HEK293T (cell line): ENCODE measurements at regions not wholly inside any gene's neighbourhood (a gene's known extent, or its start where the extent isn't known, plus 50 kb on each side); places are given as distances from the start of the nearest gene placed in this dataset.

Experiments used
- ARNT ChIP-seq: fragments of 450-650 bp; IDR thresholded peaks from 2 replicates; pipeline ENCODE4 v1.6.1; 2017; ENCODE audit warnings: mild to moderate bottlenecking
- BHLHE40 ChIP-seq: fragments of 450-650 bp; IDR thresholded peaks from 2 replicates; pipeline ENCODE4 v1.6.1; 2016; ENCODE audit warnings: mild to moderate bottlenecking, moderate library complexity, borderline replicate concordance
- ELF4 ChIP-seq: fragments of 450-650 bp; IDR thresholded peaks from 2 replicates; pipeline ENCODE4 v1.6.1; 2017; ENCODE audit warnings: antibody characterized with exemption
- FOXK2 ChIP-seq: fragments of 450-650 bp; IDR thresholded peaks from 2 replicates; pipeline ENCODE4 v1.6.1; 2016; ENCODE audit warnings: mild to moderate bottlenecking
- FOXM1 ChIP-seq: fragments of 450-650 bp; IDR thresholded peaks from 2 replicates; pipeline ENCODE4 v1.6.1; 2017; ENCODE audit warnings: mild to moderate bottlenecking, borderline replicate concordance
- LEF1 ChIP-seq: fragments of 450-650 bp; IDR thresholded peaks from 2 replicates; pipeline ENCODE4 v1.6.1; 2017; ENCODE audit warnings: mild to moderate bottlenecking, borderline replicate concordance
- PKNOX1 ChIP-seq: fragments of 450-650 bp; IDR thresholded peaks from 2 replicates; pipeline ENCODE4 v1.6.1; 2016
- SP1 ChIP-seq: fragments of 450-650 bp; IDR thresholded peaks from 2 replicates; pipeline ENCODE4 v1.6.1; 2017
- SUZ12 ChIP-seq: fragments of 450-650 bp; IDR thresholded peaks from 2 replicates; pipeline ENCODE4 v1.6.1; 2016; ENCODE audit warnings: mild to moderate bottlenecking

GRCh38 chr9:89955144-89955543, 350.3 kb downstream of the GADD45G start:
- no peak for TF ChIP-seq FOXK2
- no peak for TF ChIP-seq SUZ12
- TF ChIP-seq LEF1, result no peak
- TF ChIP-seq SP1, result no peak
- TF ChIP-seq PKNOX1, result no peak
- no peak for TF ChIP-seq FOXM1
- no peak for TF ChIP-seq ARNT
- TF ChIP-seq ELF4, result no peak
- no peak for TF ChIP-seq BHLHE40
